HAP-1 (cell line): ENCODE measurements at regions not wholly inside any gene's neighbourhood (a gene's known extent, or its start where the extent isn't known, plus 50 kb on each side); places are given as distances from the start of the nearest gene placed in this dataset.

Experiments used
- DNase-seq, 2 experiments: peaks; one replicate each; pipeline ENCODE4 v3.0.0-alpha.2; 2016 to 2020; ENCODE audit warnings: low spot score in 2 of 2
- H3K27me3 ChIP-seq: fragments of 250-450 bp; sonication (Bioruptor Pico); 2 replicates; pipeline ENCODE4 v1.5.1; 2020; ENCODE audit warnings: low read depth, mild to moderate bottlenecking, moderate library complexity
- H3K36me3 ChIP-seq: fragments of 250-450 bp; sonication (Bioruptor Pico); replicated peaks from 2 replicates; pipeline ENCODE4 v1.5.1; 2020; ENCODE audit warnings: mild to moderate bottlenecking
- H3K4me1 ChIP-seq: fragments of 250-450 bp; sonication (Bioruptor Pico); 2 replicates; pipeline ENCODE4 v1.5.1; 2020; ENCODE audit warnings: mild to moderate bottlenecking
- H3K4me3 ChIP-seq: fragments of 250-450 bp; sonication (Bioruptor Pico); 2 replicates; pipeline ENCODE4 v1.5.1; 2020; ENCODE audit warnings: mild to moderate bottlenecking, moderate library complexity
- H3K9me3 ChIP-seq: fragments of 250-450 bp; sonication (Bioruptor Pico); 2 replicates; pipeline ENCODE4 v1.5.1; 2020; ENCODE audit warnings: mild to moderate bottlenecking, moderate library complexity
- in situ Hi-C: fragments of 300-500 bp; cut with MboI; formaldehyde crosslinking; loops from 3 replicates; pipeline ENCODE4 v1.14.3; 2020; ENCODE audit warnings: low sequenced_read_pairs, inconsistent platforms, mixed read lengths

DNA sequence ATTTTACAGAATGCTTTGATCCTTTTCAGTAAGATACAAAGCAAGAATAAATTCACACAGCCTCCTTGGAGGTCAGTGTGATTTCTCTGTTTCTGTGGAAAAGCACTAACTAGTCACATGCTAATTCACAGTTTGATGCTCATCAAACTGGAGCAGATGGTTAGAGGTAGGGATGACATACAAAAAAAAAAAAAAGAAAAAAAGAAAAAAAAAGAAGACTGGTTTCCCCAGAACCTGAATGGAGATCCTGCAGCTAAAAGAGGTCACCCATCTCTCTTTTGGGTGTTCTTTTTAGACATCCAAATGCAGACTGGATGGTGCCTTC, 123.7 kb upstream of the ANKRD55 start:
- Histone ChIP-seq H3K9me3 (no peaks in the 10 kb centered on the region), H3K4me1 (peaks cover 13% of the 10 kb centered on the region), H3K36me3 (no peaks in the 10 kb centered on the region), H3K4me3 (no peak overlapping the region), H3K27me3 (no peaks in the 10 kb centered on the region)
- DNase-seq = no peak
- in situ Hi-C loops = no loop called here

- in situ Hi-C loops = no loop called here
- peak; percentile 24 to 33 for DNase-seq
- Histone ChIP-seq H3K4me3 (no peak overlapping the region), H3K27me3 (no peaks in the 10 kb centered on the region), H3K36me3 (no peaks in the 10 kb centered on the region), H3K9me3 (no peaks in the 10 kb centered on the region), H3K4me1 (peaks cover 13% of the 10 kb centered on the region)
These were observed 123.1 kb upstream of the ANKRD55 start for GRCh38 chr5:56356121-56356835.

- no peaks in the 10 kb centered on the region for H3K27me3 ChIP-seq
- no peak for DNase-seq
- H3K36me3 ChIP-seq = no peaks in the 10 kb centered on the region
- in situ Hi-C loops = no loop called here
- H3K4me3 ChIP-seq = no peak overlapping the region
- H3K4me1 ChIP-seq = peaks cover 16% of the 10 kb centered on the region
- H3K9me3 ChIP-seq = no peaks in the 10 kb centered on the region
These were observed 121.7 kb upstream of the ANKRD55 start for GRCh38 chr5:56354836-56355235.

- in situ Hi-C loops = no loop called here
These were observed 119.9 kb upstream of the ANKRD55 start for GRCh38 chr5:56352808-56353590.

GRCh38 chr5:56350597-56351170, 117.6 kb upstream of the ANKRD55 start:
- Histone ChIP-seq H3K9me3 (no peaks in the 10 kb centered on the region), H3K36me3 (no peaks in the 10 kb centered on the region), H3K4me3 (no peak overlapping the region), H3K27me3 (no peaks in the 10 kb centered on the region), H3K4me1 (0 out of 2 replicates have a peak, but pooled peaks cover 3% of the 10 kb centered on the region)
- in situ Hi-C loops = no loop called here
- DNase-seq = peak in 1 of 2 experiments; percentile 18

More at GRCh38 chr5:56352808-56353590, 119.9 kb upstream of the ANKRD55 start:
- DNase-seq = no peak
- H3K9me3 ChIP-seq = no peaks in the 10 kb centered on the region
- no peaks in the 10 kb centered on the region for H3K36me3 ChIP-seq
- no peak overlapping the region for H3K4me3 ChIP-seq
- peaks cover 10% of the 10 kb centered on the region; the same call in 1 of the 2 replicates for H3K4me1 ChIP-seq
- H3K27me3 ChIP-seq = no peaks in the 10 kb centered on the region

- Histone ChIP-seq H3K36me3 (no peaks in the 10 kb centered on the region), H3K27me3 (no peaks in the 10 kb centered on the region), H3K4me3 (no peak overlapping the region), H3K4me1 (0 out of 2 replicates have a peak, but pooled peaks cover 3% of the 10 kb centered on the region), H3K9me3 (no peaks in the 10 kb centered on the region)
- in situ Hi-C loops = no loop called here
- no peak for DNase-seq
These were observed 117.0 kb upstream of the ANKRD55 start for GRCh38 chr5:56350011-56350596.

DNA sequence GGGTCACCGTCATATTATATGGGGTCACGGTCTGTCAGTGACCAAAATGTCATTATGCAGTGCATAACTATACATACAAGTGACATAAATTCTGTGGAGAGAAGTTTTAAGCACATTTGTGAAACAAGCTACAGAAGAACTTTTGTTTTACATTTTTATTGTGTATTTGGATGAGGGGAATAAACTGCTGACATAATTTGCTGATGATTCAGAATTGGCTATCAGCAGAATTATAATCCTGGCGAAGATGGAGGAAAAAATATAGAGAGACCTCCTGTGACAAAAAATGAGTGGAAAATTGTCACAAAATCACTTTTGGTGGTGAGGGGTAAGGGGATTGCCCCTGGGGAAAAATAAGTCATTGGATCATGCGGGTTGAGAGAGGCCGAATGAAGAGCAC, 116.3 kb upstream of the ANKRD55 start:
- H3K4me3 ChIP-seq = no peak overlapping the region
- H3K9me3 ChIP-seq = no peaks in the 10 kb centered on the region
- 0 out of 2 replicates have a peak, but pooled peaks cover 3% of the 10 kb centered on the region for H3K4me1 ChIP-seq
- no peak for DNase-seq
- in situ Hi-C loops = no loop called here
- no peaks in the 10 kb centered on the region for H3K36me3 ChIP-seq
- H3K27me3 ChIP-seq = no peaks in the 10 kb centered on the region

GRCh38 chr5:56346741-56347535, 113.8 kb upstream of the ANKRD55 start:
- Histone ChIP-seq H3K36me3 (no peaks in the 10 kb centered on the region), H3K4me1 (0 out of 2 replicates have a peak, but pooled peaks cover 3% of the 10 kb centered on the region), H3K4me3 (no peak overlapping the region), H3K9me3 (no peaks in the 10 kb centered on the region), H3K27me3 (no peaks in the 10 kb centered on the region)
- in situ Hi-C loops = no loop called here
- peak in 1 of 2 experiments; percentile 34 for DNase-seq

DNA sequence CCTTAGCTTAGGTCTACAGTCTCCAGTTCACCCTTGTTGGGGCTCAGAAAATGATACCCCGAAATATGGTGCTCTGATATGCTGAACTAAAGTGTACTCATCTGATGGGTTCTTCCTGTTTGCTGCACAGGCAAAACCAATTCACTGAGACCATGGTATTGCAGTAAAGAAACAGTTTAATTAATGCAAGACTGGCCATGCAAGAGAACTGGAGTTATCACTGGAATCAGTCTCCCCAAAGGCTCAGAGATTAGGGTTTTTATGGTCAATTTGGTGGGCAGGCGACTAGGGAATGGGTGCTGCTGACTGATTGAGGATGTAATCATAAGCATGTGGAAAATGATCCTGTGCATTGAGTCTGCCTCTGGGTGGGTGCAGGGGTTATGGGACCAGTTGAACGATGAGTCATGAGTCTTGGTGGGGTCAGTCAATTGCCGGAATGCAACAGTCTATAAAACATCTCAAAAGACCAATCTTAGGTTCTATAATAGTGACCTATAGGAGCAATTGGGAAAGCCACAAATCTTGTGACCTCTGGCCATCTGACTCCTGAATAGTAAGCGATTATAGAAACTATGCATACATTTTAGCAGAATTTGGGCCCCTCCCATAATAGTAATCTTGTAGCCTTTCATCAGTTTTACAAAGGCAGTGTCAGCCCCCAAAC, 113.0 kb upstream of the ANKRD55 start:
- Histone ChIP-seq H3K9me3 (no peaks in the 10 kb centered on the region), H3K36me3 (no peaks in the 10 kb centered on the region), H3K4me1 (0 out of 2 replicates have a peak, but pooled peaks cover 2% of the 10 kb centered on the region), H3K4me3 (no peak overlapping the region), H3K27me3 (no peaks in the 10 kb centered on the region)
- in situ Hi-C loops = no loop called here
- DNase-seq = no peak

- no peak for DNase-seq
- H3K4me3 ChIP-seq = no peak overlapping the region
- H3K36me3 ChIP-seq = no peaks in the 10 kb centered on the region
- in situ Hi-C loops = no loop called here
- no peaks in the 10 kb centered on the region for H3K4me1 ChIP-seq
- H3K9me3 ChIP-seq = no peaks in the 10 kb centered on the region
- no peaks in the 10 kb centered on the region for H3K27me3 ChIP-seq
These were observed 112.2 kb upstream of the ANKRD55 start for GRCh38 chr5:56345352-56345751.

DNA sequence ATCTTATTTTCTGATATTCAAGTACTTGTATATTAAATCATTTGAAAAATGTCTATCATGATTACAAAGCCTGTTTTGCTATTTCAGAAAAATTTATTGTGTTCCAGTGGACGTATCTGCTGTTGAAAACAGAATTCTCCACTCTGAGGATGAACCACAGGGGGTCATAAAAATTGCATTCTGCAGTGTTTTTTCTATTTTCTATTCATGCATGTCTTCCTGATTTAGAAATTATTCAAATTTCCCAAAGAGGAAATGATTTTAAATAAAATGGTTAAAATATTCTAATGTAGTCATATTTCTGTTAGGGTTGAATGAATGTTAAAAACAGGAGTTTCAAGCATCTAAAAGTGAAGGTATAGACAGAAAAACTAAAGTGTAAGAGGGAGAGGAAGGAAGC, 111.5 kb upstream of the ANKRD55 start:
- in situ Hi-C loops = no loop called here
- Histone ChIP-seq H3K4me1 (no peaks in the 10 kb centered on the region), H3K4me3 (no peak overlapping the region), H3K27me3 (no peaks in the 10 kb centered on the region), H3K36me3 (no peaks in the 10 kb centered on the region), H3K9me3 (no peaks in the 10 kb centered on the region)
- no peak for DNase-seq

DNA sequence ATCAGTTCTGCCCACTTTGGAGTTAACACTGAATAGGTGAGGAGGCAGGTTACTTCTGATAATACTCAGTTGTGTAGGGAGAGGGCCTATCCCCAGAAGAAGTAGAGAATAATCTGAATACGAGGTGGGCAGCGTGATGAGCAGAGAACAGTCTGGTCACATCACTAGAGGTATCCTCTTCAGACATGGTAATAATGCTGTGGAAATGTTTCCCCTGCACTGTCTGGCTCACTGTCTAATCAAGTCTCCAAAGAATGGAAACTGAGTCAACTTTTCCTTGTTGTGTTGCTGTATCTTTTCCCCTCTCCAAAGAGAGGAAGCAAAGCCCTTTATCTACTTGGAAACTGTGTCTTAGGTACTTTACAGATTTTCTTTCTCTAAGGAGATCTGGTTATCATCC, 110.9 kb upstream of the ANKRD55 start:
- no peaks in the 10 kb centered on the region for H3K27me3 ChIP-seq
- no peak for DNase-seq
- H3K9me3 ChIP-seq = no peaks in the 10 kb centered on the region
- no peaks in the 10 kb centered on the region for H3K36me3 ChIP-seq
- H3K4me3 ChIP-seq = no peak overlapping the region
- no peaks in the 10 kb centered on the region for H3K4me1 ChIP-seq
- in situ Hi-C loops = no loop called here

DNA sequence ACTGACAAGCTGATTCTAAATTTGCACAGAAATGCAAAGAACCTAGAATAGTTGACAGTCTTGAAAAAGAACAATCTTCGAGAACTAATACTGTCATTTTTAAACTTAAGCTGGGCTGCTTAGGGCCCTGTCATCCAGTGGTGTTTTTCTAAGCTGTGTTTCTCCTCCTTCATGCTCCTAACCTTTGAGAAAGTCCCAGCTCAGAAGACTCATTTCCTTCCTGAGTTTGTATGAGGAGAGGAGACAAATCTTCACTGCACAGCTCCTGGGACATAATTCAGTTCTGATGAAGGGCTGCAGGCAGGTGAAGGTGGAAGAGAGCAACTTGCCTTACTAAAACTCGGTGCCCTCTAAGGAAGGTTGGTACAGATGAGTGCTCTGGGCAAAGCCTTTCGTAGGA, 109.5 kb upstream of the ANKRD55 start:
- Histone ChIP-seq H3K36me3 (no peaks in the 10 kb centered on the region), H3K4me1 (no peaks in the 10 kb centered on the region), H3K4me3 (no peak overlapping the region), H3K9me3 (no peaks in the 10 kb centered on the region), H3K27me3 (no peaks in the 10 kb centered on the region)
- DNase-seq = no peak
- in situ Hi-C loops = no loop called here
